ENCODE measurements at regions not wholly inside any gene's neighbourhood (a gene's known extent, or its start where the extent isn't known, plus 50 kb on each side); places are given as distances from the start of the nearest gene placed in this dataset.

DNA sequence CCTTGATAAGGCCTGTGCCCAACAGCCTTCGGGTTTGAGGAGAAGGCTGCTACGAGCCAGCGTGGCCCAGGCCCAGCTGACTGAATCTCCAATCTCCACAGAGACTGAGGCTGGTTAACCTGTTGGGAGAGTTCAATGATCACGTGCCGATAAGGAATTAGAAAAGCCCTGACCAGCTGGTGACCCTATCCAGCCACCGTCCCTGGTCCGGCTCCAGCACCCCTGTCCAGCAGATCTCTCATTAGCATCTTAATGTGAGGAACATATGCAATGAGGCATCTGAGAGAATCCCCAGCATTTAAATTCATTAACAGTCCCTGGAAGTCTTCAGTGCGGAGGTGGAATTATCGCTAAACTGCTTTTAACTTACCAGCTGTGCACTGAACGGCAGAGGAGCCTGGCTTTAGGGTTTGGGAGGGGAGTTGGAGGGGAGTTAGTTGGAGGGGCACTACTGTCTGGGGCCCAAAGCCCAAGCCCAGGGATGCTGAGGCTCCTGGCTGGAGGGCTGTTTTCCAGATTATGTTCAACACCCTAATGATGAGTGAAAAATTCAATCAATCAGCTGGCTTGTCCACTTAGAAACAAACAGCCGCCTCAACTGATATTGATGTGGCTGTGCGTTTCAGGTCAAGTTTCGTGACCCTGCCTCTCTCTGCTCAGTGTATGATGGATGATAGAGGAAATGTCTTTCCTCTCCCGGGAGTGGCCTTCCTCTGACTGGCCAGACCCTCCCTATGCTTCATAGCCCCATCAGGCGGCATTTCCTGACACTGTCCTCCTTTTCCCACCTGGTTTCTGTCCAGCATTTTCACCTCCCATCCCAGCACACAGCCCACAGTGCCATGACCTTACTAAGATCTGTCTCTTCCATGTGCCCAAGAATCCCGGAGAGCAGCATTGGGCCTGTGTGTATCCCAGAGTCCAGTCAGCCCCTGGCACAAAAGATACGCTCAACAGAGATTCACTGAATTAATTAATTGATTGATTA lies 184.5 kb downstream of the CCT6B start:
- no peak for TF ChIP-seq CTCF (IDR thresholded peaks at IDR 0.05)
- no peak for TF ChIP-seq POLR2A (IDR thresholded peaks at IDR 0.05)
- TF ChIP-seq EP300 (IDR thresholded peaks at IDR 0.05) = no peak

Data from tibial nerve (tissue), 4 donors.